Esophagus squamous epithelium (tissue), 5 donors: ENCODE measurements at regions not wholly inside any gene's neighbourhood (a gene's known extent, or its start where the extent isn't known, plus 50 kb on each side); places are given as distances from the start of the nearest gene placed in this dataset.

Experiments used
- DNase-seq: peaks from one replicate; lab custom pipeline; 2025; lab: John Stamatoyannopoulos, UW
- H3K27ac ChIP-seq, 4 donors: fragments of 200-600 bp; sonication (generic); one replicate each; pipeline ENCODE4 v1.5.1; 2016 to 2019; ENCODE audit warnings: mild to moderate bottlenecking in 1 of 4
- H3K27me3 ChIP-seq, 4 donors: fragments of 200-600 bp; sonication (generic); 1 replicate in 3 of 4; 2 replicates in 1 of 4; pipeline versions ENCODE4 v1.5.1 to v1.6.0; 2017 to 2021; ENCODE audit warnings: antibody characterized with exemption in 1 of 4
- H3K36me3 ChIP-seq, 3 donors: fragments of 200-600 bp; sonication (generic); one replicate each; pipeline ENCODE4 v1.5.1; 2016 to 2019
- H3K4me1 ChIP-seq, 3 donors: fragments of 200-600 bp; sonication (generic); one replicate each; pipeline ENCODE4 v1.5.1; 2017 to 2019
- H3K4me3 ChIP-seq, 4 donors: fragments of 200-600 bp; sonication (generic); 1 replicate in 3 of 4; 2 replicates in 1 of 4; pipeline ENCODE4 v1.5.1; 2016 to 2019; ENCODE audit warnings: mild to moderate bottlenecking in 2 of 4, moderate library complexity in 1 of 4
- H3K9me3 ChIP-seq, 3 donors: fragments of 200-600 bp; sonication (generic); one replicate each; pipeline ENCODE4 v1.5.1; 2016 to 2019
- CTCF ChIP-seq, 6 experiments: fragments of 450-650 bp in 4 of 6; fragments of 200-600 bp in 2 of 6; sonication (generic) in 2 of 6; IDR thresholded peaks; one replicate each; pipeline ENCODE4 v1.5.1; 2016 to 2019; ENCODE audit warnings: antibody characterized with exemption in 6 of 6, mild to moderate bottlenecking in 4 of 6, moderate library complexity in 4 of 6
- POLR2A ChIP-seq, 4 donors: fragments of 450-650 bp; IDR thresholded peaks; one replicate each; pipeline ENCODE4 v1.6.1; 2017; ENCODE audit warnings: antibody characterized with exemption in 4 of 4, mild to moderate bottlenecking in 4 of 4, moderate library complexity in 3 of 4
- WGBS, 2 donors: methylation state at CpG; one replicate each; pipeline ENCODE4 v1.1.5; 2018; 5-methylcytosine and 5-hydroxymethylcytosine counted together
- intact Hi-C: fragments of 100-400 bp; cut with DNase I; formaldehyde crosslinking; loops from one replicate; pipeline ENCODE4 v1.15.0; 2022
- donor health status: DM: yes; HTN: yes; CAD: no.

- no peak overlapping the region for H3K27ac ChIP-seq
- intact Hi-C loops: no loop called here
- no peak overlapping the region for H3K4me3 ChIP-seq
- H3K27me3 ChIP-seq: no peaks in the 10 kb centered on the region
- no peaks in the 10 kb centered on the region for H3K4me1 ChIP-seq
- no peak for TF ChIP-seq CTCF (IDR thresholded peaks at IDR 0.05)
- TF ChIP-seq POLR2A (IDR thresholded peaks at IDR 0.05): no peak
- DNase-seq: no peak
- no peaks in the 10 kb centered on the region for H3K36me3 ChIP-seq
- H3K9me3 ChIP-seq: no peaks in the 10 kb centered on the region
- WGBS, 2 donors: 81 to 83% methylated on average over 1 of the region's 1 CpG
Observed at GRCh38 chr3:70431911-70432310, 119.5 kb upstream of the MDFIC2 start.

- Histone ChIP-seq H3K4me1 (no peaks in the 10 kb centered on the region), H3K36me3 (no peaks in the 10 kb centered on the region), H3K9me3 (no peaks in the 10 kb centered on the region), H3K27me3 (no peaks in the 10 kb centered on the region), H3K27ac (no peak overlapping the region), H3K4me3 (no peak overlapping the region)
- no peak for DNase-seq
- intact Hi-C loops: no loop called here
- TF ChIP-seq POLR2A (IDR thresholded peaks at IDR 0.05) (no peak), CTCF (IDR thresholded peaks at IDR 0.05) (no peak)
Observed at GRCh38 chr3:70426071-70426470, 113.6 kb upstream of the MDFIC2 start.

GRCh38 chr3:70421506-70421905, 109.1 kb upstream of the MDFIC2 start:
- H3K9me3 ChIP-seq: no peaks in the 10 kb centered on the region
- no peak for DNase-seq
- TF ChIP-seq CTCF (IDR thresholded peaks at IDR 0.05): no peak
- no peak for TF ChIP-seq POLR2A (IDR thresholded peaks at IDR 0.05)
- H3K4me3 ChIP-seq: no peak overlapping the region
- no peaks in the 10 kb centered on the region for H3K4me1 ChIP-seq
- no peak overlapping the region for H3K27ac ChIP-seq
- H3K27me3 ChIP-seq: no peaks in the 10 kb centered on the region
- 47 to 63% methylated on average over 3 to 4 of the region's 4 CpGs for WGBS, 2 donors
- intact Hi-C loops: no loop called here
- H3K36me3 ChIP-seq: no peaks in the 10 kb centered on the region

GRCh38 chr3:70409018-70409417, 96.6 kb upstream of the MDFIC2 start:
- no peaks in the 10 kb centered on the region for H3K36me3 ChIP-seq
- H3K4me1 ChIP-seq: no peaks in the 10 kb centered on the region
- H3K27me3 ChIP-seq: no peaks in the 10 kb centered on the region
- H3K9me3 ChIP-seq: no peaks in the 10 kb centered on the region
- 76 to 80% methylated on average over 2 of the region's 2 CpGs for WGBS, 2 donors
- H3K27ac ChIP-seq: no peak overlapping the region
- DNase-seq: no peak
- H3K4me3 ChIP-seq: no peak overlapping the region
- TF ChIP-seq CTCF (IDR thresholded peaks at IDR 0.05) (no peak), POLR2A (IDR thresholded peaks at IDR 0.05) (no peak)
- intact Hi-C loops: no loop called here

- Histone ChIP-seq H3K36me3 (no peaks in the 10 kb centered on the region), H3K27ac (no peak overlapping the region), H3K9me3 (no peaks in the 10 kb centered on the region), H3K4me3 (no peak overlapping the region), H3K27me3 (no peaks in the 10 kb centered on the region), H3K4me1 (no peaks in the 10 kb centered on the region)
- intact Hi-C loops: no loop called here
- TF ChIP-seq CTCF (IDR thresholded peaks at IDR 0.05): no peak
- TF ChIP-seq POLR2A (IDR thresholded peaks at IDR 0.05): no peak
- no peak for DNase-seq
- WGBS, 2 donors: 60 to 61% methylated on average over 3 of the region's 3 CpGs
Observed at GRCh38 chr3:70400194-70400593, 87.8 kb upstream of the MDFIC2 start.
